ENCODE measurements at regions not wholly inside any gene's neighbourhood (a gene's known extent, or its start where the extent isn't known, plus 50 kb on each side); places are given as distances from the start of the nearest gene placed in this dataset.
"Not testable (repeated sequence)": the region's sequence is repeated elsewhere in the genome, so short reads cannot be mapped to it uniquely, and the experiment has no call there.

GRCh38 chr14:105739331-105740102 is 213.1 kb downstream of the TMEM121 start:
- Histone ChIP-seq H3K27me3 (ENCODE audit: control insufficient read depth, insufficient read depth, low read length) (no peaks in the 10 kb centered on the region), H3K9me3 (ENCODE audit: control insufficient read depth, low read depth, low read length) (peaks cover 6% of the 10 kb centered on the region), H3K4me3 (ENCODE audit: low read length) (no peak overlapping the region), H3K4me1 (ENCODE audit: control insufficient read depth, insufficient read depth, low read length) (no peaks in the 10 kb centered on the region), H3K27ac (ENCODE audit: low read length) (no peak overlapping the region), H3K36me3 (ENCODE audit: control insufficient read depth, insufficient read depth, low read length) (no peaks in the 10 kb centered on the region)
- DNase-seq = no peak
- WGBS (ENCODE audit: insufficient coverage, low lambda C conversion rate) = no CpG with 5 or more reads among the region's 14 CpGs

DNA sequence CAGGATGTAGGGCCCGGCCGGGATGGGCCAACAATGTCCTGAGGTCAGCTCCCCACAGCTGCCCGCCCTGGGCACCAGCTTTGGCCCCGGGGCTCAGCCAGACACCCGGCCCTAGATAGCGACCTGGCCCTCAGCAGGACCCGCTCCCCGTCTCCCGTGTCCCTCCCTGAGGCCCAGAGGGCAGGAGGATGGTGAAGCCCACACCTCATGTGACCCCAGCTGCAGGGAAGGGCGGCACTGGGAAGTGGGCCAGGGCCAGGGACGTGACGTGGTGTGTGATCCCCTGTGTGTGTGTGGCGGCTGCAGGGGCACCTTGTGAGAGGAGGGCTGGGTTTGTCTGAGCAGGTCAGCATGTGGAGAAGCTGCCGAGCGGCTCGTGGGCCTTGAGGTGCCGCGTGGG is 213.9 kb downstream of the TMEM121 start:
- H3K4me1 ChIP-seq (ENCODE audit: control insufficient read depth, insufficient read depth, low read length); H3K4me3 ChIP-seq (ENCODE audit: low read length); H3K9me3 ChIP-seq (ENCODE audit: control insufficient read depth, low read depth, low read length); H3K36me3 ChIP-seq (ENCODE audit: control insufficient read depth, insufficient read depth, low read length); H3K27ac ChIP-seq (ENCODE audit: low read length); DNase-seq; H3K27me3 ChIP-seq (ENCODE audit: control insufficient read depth, insufficient read depth, low read length): not testable (repeated sequence)
- no CpG with 5 or more reads among the region's 18 CpGs for WGBS (ENCODE audit: insufficient coverage, low lambda C conversion rate)

- no CpG with 5 or more reads among the region's 14 CpGs for WGBS (ENCODE audit: insufficient coverage, low lambda C conversion rate)
- not testable (repeated sequence) for DNase-seq; H3K4me3 ChIP-seq (ENCODE audit: low read length)
These were observed 214.6 kb downstream of the TMEM121 start for GRCh38 chr14:105740961-105741360.

GRCh38 chr14:105741707-105742530 is 215.5 kb downstream of the TMEM121 start:
- not testable (repeated sequence) for DNase-seq; H3K36me3 ChIP-seq (ENCODE audit: control insufficient read depth, insufficient read depth, low read length); H3K4me3 ChIP-seq (ENCODE audit: low read length); H3K27ac ChIP-seq (ENCODE audit: low read length); H3K4me1 ChIP-seq (ENCODE audit: control insufficient read depth, insufficient read depth, low read length); H3K27me3 ChIP-seq (ENCODE audit: control insufficient read depth, insufficient read depth, low read length)
- H3K9me3 ChIP-seq (ENCODE audit: control insufficient read depth, low read depth, low read length) = peaks cover 16% of the 10 kb centered on the region
- WGBS (ENCODE audit: insufficient coverage, low lambda C conversion rate) = no CpG with 5 or more reads among the region's 29 CpGs

More at GRCh38 chr14:105740961-105741360, 214.6 kb downstream of the TMEM121 start:
- H3K27ac ChIP-seq (ENCODE audit: low read length); H3K9me3 ChIP-seq (ENCODE audit: control insufficient read depth, low read depth, low read length); H3K36me3 ChIP-seq (ENCODE audit: control insufficient read depth, insufficient read depth, low read length); H3K4me1 ChIP-seq (ENCODE audit: control insufficient read depth, insufficient read depth, low read length); H3K27me3 ChIP-seq (ENCODE audit: control insufficient read depth, insufficient read depth, low read length): not testable (repeated sequence)

DNA sequence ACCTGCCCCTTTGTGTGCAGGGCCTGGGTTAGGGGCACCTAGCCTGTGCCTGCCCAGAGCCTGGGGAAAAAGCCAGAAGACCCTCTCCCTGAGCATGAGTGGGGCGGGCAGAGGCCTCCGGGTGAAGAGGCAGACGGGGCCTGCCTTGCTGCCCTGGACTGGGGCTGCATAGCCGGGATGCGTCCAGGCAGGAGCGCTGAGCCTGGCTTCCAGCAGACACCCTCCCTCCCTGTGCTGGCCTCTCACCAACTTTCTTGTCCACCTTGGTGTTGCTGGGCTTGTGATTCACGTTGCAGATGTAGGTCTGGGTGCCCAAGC is 216.1 kb downstream of the TMEM121 start:
- DNase-seq = no peak
- Histone ChIP-seq H3K4me1 (ENCODE audit: control insufficient read depth, insufficient read depth, low read length) (no peaks in the 10 kb centered on the region), H3K36me3 (ENCODE audit: control insufficient read depth, insufficient read depth, low read length) (no peaks in the 10 kb centered on the region), H3K4me3 (ENCODE audit: low read length) (no peak overlapping the region), H3K27me3 (ENCODE audit: control insufficient read depth, insufficient read depth, low read length) (no peaks in the 10 kb centered on the region), H3K9me3 (ENCODE audit: control insufficient read depth, low read depth, low read length) (peaks cover 20% of the 10 kb centered on the region), H3K27ac (ENCODE audit: low read length) (no peak overlapping the region)
- WGBS (ENCODE audit: insufficient coverage, low lambda C conversion rate) = no CpG with 5 or more reads among the region's 7 CpGs

DNA sequence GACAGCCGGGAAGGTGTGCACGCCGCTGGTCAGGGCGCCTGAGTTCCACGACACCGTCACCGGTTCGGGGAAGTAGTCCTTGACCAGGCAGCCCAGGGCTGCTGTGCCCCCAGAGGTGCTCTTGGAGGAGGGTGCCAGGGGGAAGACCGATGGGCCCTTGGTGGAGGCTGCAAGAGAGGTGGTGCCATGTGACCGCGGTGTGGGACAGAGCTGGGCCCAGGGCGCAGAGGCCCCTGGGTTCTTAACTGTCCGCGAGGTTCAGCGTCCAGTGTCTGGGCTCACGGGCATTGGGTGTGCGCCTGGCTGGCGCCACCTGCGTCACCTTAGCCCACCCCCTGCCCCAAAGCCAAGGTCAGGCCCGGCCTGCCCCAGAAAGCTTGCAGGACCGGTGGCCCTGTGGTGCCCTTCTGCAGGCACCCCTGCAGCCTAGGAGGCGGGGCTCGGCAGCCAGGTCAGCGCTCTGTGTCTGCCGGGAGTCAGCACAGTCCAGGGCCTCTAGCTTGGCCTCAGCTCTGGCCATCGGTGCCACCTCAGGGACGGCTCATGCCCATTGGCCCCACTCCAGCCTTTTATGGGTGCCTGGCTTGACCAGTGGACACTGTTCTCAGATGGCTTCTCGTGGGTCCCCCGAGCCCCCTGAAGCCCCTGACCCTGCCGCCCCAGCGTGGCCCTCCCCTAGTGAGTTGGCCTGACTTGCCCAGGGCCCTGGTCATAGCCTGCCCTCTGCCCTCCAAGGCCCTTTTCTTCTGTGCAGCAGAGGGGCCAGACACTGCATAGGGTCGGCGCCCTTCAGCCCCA is 216.7 kb downstream of the TMEM121 start:
- peaks cover 22% of the 10 kb centered on the region for H3K9me3 ChIP-seq (ENCODE audit: control insufficient read depth, low read depth, low read length)
- WGBS (ENCODE audit: insufficient coverage, low lambda C conversion rate) = no CpG with 5 or more reads among the region's 33 CpGs
- not testable (repeated sequence) for DNase-seq; H3K4me1 ChIP-seq (ENCODE audit: control insufficient read depth, insufficient read depth, low read length); H3K4me3 ChIP-seq (ENCODE audit: low read length); H3K27me3 ChIP-seq (ENCODE audit: control insufficient read depth, insufficient read depth, low read length); H3K27ac ChIP-seq (ENCODE audit: low read length); H3K36me3 ChIP-seq (ENCODE audit: control insufficient read depth, insufficient read depth, low read length)

DNA sequence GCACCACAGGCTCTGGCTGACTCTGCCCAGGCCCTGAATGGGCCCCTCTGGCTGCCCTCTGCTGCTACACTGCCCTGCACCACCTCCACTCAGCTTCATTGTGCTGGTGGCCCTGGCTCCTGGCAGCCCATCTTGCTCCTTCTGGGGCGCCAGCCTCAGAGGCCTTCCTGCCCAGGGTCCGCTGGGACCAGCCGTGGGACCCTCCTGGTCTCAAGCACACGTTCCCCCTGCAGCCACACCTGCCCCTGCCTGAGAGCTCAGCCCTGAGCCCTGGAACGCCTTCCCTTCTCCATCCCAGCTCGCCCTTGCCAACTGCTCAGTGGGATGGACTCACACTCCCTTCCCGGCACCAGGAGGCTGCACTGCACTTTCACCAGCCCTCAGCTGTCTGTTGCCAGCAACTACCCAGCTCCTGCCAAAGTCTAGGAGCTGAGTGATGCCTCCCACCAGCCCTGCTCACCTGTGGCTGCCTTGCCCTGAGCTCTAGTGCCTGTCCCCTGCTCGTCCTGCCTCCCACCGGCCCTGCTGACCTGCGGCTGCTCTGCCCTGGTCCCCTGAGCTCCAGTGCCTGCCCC is 217.9 kb downstream of the TMEM121 start:
- WGBS (ENCODE audit: insufficient coverage, low lambda C conversion rate) = no CpG with 5 or more reads among the region's 10 CpGs
- H3K9me3 ChIP-seq (ENCODE audit: control insufficient read depth, low read depth, low read length) = peaks cover 22% of the 10 kb centered on the region
- not testable (repeated sequence) for H3K27ac ChIP-seq (ENCODE audit: low read length); H3K4me3 ChIP-seq (ENCODE audit: low read length); H3K36me3 ChIP-seq (ENCODE audit: control insufficient read depth, insufficient read depth, low read length); H3K27me3 ChIP-seq (ENCODE audit: control insufficient read depth, insufficient read depth, low read length); DNase-seq; H3K4me1 ChIP-seq (ENCODE audit: control insufficient read depth, insufficient read depth, low read length)

GRCh38 chr14:105745433-105746123 is 219.2 kb downstream of the TMEM121 start:
- Histone ChIP-seq H3K4me3 (ENCODE audit: low read length) (no peak overlapping the region), H3K27ac (ENCODE audit: low read length) (no peak overlapping the region), H3K27me3 (ENCODE audit: control insufficient read depth, insufficient read depth, low read length) (no peaks in the 10 kb centered on the region), H3K9me3 (ENCODE audit: control insufficient read depth, low read depth, low read length) (peaks cover 22% of the 10 kb centered on the region), H3K4me1 (ENCODE audit: control insufficient read depth, insufficient read depth, low read length) (no peaks in the 10 kb centered on the region), H3K36me3 (ENCODE audit: control insufficient read depth, insufficient read depth, low read length) (no peaks in the 10 kb centered on the region)
- DNase-seq = no peak
- WGBS (ENCODE audit: insufficient coverage, low lambda C conversion rate) = no CpG with 5 or more reads among the region's 6 CpGs

DNA sequence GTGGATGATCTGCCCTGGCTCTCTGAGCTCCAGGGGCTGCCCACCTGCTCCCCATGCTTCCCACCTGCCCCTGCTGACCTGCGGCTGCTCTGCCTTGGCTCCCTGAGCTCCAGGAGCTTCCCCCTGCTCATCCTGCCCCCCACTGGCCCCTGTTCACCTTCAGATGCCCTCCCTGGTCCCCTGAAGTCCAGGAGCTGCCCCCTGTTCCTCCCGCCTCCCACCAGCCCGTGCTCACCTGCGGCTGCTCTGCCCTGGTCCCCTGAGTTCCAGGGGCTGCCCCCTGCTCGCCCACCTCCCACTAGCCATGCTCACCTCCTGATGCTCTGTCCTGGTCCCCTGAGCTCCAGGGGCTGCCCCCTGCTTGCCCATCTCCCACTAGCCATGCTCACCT is 219.7 kb downstream of the TMEM121 start:
- no CpG with 5 or more reads among the region's 5 CpGs for WGBS (ENCODE audit: insufficient coverage, low lambda C conversion rate)
- H3K27ac ChIP-seq (ENCODE audit: low read length) = no peak overlapping the region
- H3K27me3 ChIP-seq (ENCODE audit: control insufficient read depth, insufficient read depth, low read length) = no peaks in the 10 kb centered on the region
- no peaks in the 10 kb centered on the region for H3K4me1 ChIP-seq (ENCODE audit: control insufficient read depth, insufficient read depth, low read length)
- DNase-seq = no peak
- H3K36me3 ChIP-seq (ENCODE audit: control insufficient read depth, insufficient read depth, low read length) = no peaks in the 10 kb centered on the region
- no peak overlapping the region for H3K4me3 ChIP-seq (ENCODE audit: low read length)
- H3K9me3 ChIP-seq (ENCODE audit: control insufficient read depth, low read depth, low read length) = peaks cover 25% of the 10 kb centered on the region

All from large intestine (tissue), 3 donors.